Adrenal gland (tissue), 5 donors: ENCODE measurements at regions not wholly inside any gene's neighbourhood (a gene's known extent, or its start where the extent isn't known, plus 50 kb on each side); places are given as distances from the start of the nearest gene placed in this dataset.

ENCODE experiments used
- POLR2A ChIP-seq, 2 donors: fragments of 450-650 bp; IDR thresholded peaks; one replicate each; pipeline ENCODE4 v1.6.1; 2017; ENCODE audit warnings: antibody characterized with exemption in 2 of 2, mild to moderate bottlenecking in 2 of 2, moderate library complexity in 1 of 2
- TF ChIP-seq, protein P1 (sequence below), 6 experiments: fragments of 450-650 bp in 4 of 6; fragments of 200-600 bp in 2 of 6; sonication (generic) in 1 of 6; IDR thresholded peaks; 1 replicate in 5 of 6; 2 replicates in 1 of 6; pipeline versions ENCODE4 v1.5.1 to v1.8.0; 2016 to 2021; ENCODE audit warnings: antibody characterized with exemption in 6 of 6, mild to moderate bottlenecking in 2 of 6, moderate library complexity in 1 of 6
- donor health status: DM: no; HTN: no; CAD: no.

DNA sequence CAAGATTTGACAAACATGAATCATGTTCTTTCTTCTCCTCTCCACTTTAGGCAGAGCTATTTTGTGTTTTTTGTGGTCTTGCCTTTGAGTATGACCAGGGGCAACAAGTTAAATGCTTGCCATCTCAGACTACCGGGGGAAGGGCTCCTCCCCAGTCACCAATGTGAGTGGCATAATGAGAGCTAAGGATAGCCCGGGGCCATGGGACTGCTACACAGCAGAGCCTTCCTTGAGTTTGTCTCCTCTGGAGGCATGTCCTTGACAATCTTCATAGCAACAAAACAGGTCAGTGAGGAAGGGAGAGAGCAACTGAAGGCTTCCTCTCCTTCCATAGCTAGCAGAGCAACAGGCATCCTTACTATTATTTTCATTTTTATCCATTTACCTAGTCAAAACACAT, 299.3 kb downstream of the ENC1 start:
- TF ChIP-seq, protein P1, sequence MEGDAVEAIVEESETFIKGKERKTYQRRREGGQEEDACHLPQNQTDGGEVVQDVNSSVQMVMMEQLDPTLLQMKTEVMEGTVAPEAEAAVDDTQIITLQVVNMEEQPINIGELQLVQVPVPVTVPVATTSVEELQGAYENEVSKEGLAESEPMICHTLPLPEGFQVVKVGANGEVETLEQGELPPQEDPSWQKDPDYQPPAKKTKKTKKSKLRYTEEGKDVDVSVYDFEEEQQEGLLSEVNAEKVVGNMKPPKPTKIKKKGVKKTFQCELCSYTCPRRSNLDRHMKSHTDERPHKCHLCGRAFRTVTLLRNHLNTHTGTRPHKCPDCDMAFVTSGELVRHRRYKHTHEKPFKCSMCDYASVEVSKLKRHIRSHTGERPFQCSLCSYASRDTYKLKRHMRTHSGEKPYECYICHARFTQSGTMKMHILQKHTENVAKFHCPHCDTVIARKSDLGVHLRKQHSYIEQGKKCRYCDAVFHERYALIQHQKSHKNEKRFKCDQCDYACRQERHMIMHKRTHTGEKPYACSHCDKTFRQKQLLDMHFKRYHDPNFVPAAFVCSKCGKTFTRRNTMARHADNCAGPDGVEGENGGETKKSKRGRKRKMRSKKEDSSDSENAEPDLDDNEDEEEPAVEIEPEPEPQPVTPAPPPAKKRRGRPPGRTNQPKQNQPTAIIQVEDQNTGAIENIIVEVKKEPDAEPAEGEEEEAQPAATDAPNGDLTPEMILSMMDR (IDR thresholded peaks at IDR 0.05): no peak
- TF ChIP-seq POLR2A (IDR thresholded peaks at IDR 0.05): no peak
